IPS-15b (cell line): ENCODE measurements at regions not wholly inside any gene's neighbourhood (a gene's known extent, or its start where the extent isn't known, plus 50 kb on each side); places are given as distances from the start of the nearest gene placed in this dataset.

ENCODE experiments used
- H3K27me3 ChIP-seq: one replicate; pipeline ENCODE4 v1.6.1; 2013; ENCODE audit warnings: low read length; ENCODE audit not compliant: control insufficient read depth, insufficient read depth
- H3K36me3 ChIP-seq: one replicate; pipeline ENCODE4 v1.6.1; 2013; ENCODE audit warnings: low read length; ENCODE audit not compliant: control insufficient read depth, insufficient read depth
- H3K4me1 ChIP-seq: one replicate; pipeline ENCODE4 v1.6.1; 2013; ENCODE audit warnings: mild to moderate bottlenecking, low read length; ENCODE audit not compliant: control insufficient read depth, insufficient read depth
- H3K4me3 ChIP-seq: one replicate; pipeline ENCODE4 v1.5.1; 2013; ENCODE audit warnings: low read depth, low read length
- H3K9ac ChIP-seq: one replicate; pipeline ENCODE4 v1.6.1; 2013; ENCODE audit warnings: low read depth, mild to moderate bottlenecking, low read length
- H3K9me3 ChIP-seq: one replicate; pipeline ENCODE4 v1.6.1; 2013; ENCODE audit warnings: mild to moderate bottlenecking, low read length; ENCODE audit not compliant: control insufficient read depth, insufficient read depth

- no peak overlapping the region for H3K9ac ChIP-seq
- H3K36me3 ChIP-seq: no peaks in the 10 kb centered on the region
- H3K9me3 ChIP-seq: no peaks in the 10 kb centered on the region
- H3K4me3 ChIP-seq: no peak overlapping the region
- no peaks in the 10 kb centered on the region for H3K27me3 ChIP-seq
- no peaks in the 10 kb centered on the region for H3K4me1 ChIP-seq
These were observed 442.6 kb downstream of the GXYLT1 start for GRCh38 chr12:41701943-41702601.

DNA sequence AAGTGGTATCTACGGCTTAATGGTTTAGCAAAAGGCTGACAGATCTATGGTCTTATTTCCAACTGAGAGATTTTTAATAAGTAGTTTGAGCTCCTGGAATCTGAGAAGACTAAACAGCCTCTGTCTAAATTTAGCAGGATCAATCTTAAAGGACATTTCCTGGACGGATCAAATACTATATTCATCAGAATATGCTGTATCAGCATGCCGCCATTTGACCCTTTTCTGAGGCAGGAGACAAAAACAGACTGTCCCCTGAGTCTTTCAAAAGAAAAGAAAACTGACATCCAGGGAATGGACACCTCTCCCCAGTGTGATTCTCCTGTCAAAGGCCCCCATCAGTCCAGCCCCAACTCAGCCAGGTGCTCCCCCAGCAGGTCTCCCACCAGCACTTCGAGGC, 443.7 kb downstream of the GXYLT1 start:
- no peaks in the 10 kb centered on the region for H3K4me1 ChIP-seq
- no peaks in the 10 kb centered on the region for H3K36me3 ChIP-seq
- no peak overlapping the region for H3K9ac ChIP-seq
- no peaks in the 10 kb centered on the region for H3K27me3 ChIP-seq
- H3K9me3 ChIP-seq: no peaks in the 10 kb centered on the region
- no peak overlapping the region for H3K4me3 ChIP-seq

- H3K4me1 ChIP-seq: no peaks in the 10 kb centered on the region
- H3K4me3 ChIP-seq: no peak overlapping the region
- H3K9ac ChIP-seq: no peak overlapping the region
These were observed 445.0 kb downstream of the GXYLT1 start for GRCh38 chr12:41699658-41700057.

GRCh38 chr12:41697161-41697560, 447.5 kb downstream of the GXYLT1 start:
- Histone ChIP-seq H3K9ac (no peak overlapping the region), H3K9me3 (no peaks in the 10 kb centered on the region), H3K27me3 (no peaks in the 10 kb centered on the region), H3K4me1 (no peaks in the 10 kb centered on the region), H3K36me3 (no peaks in the 10 kb centered on the region), H3K4me3 (no peak overlapping the region)

More at GRCh38 chr12:41699658-41700057, 445.0 kb downstream of the GXYLT1 start:
- Histone ChIP-seq H3K27me3 (no peaks in the 10 kb centered on the region), H3K9me3 (no peaks in the 10 kb centered on the region), H3K36me3 (no peaks in the 10 kb centered on the region)

DNA sequence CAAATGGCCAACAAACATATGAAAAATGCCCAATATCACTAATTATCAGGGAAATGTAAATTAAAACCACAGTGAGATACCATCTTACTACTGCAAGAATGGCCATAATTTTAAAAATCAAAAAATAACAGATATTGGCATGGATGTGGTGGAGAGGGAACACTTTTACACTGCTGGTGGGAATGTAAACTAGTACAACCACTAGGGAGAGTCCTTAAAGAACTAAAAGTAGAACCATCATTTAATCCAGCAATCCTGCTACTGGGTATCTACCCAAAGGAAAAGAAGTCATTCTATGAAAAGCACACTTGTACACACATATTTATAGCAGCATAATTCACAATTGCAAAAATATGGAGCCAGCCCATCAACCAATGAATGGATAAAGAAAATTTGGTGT, 459.7 kb downstream of the GXYLT1 start:
- Histone ChIP-seq H3K4me1 (no peaks in the 10 kb centered on the region), H3K36me3 (no peaks in the 10 kb centered on the region), H3K4me3 (no peak overlapping the region), H3K9ac (no peak overlapping the region), H3K9me3 (no peaks in the 10 kb centered on the region), H3K27me3 (no peaks in the 10 kb centered on the region)

GRCh38 chr12:41683513-41684240, 461.0 kb downstream of the GXYLT1 start:
- no peaks in the 10 kb centered on the region for H3K27me3 ChIP-seq
- no peak overlapping the region for H3K4me3 ChIP-seq
- H3K36me3 ChIP-seq: no peaks in the 10 kb centered on the region
- no peaks in the 10 kb centered on the region for H3K9me3 ChIP-seq
- H3K4me1 ChIP-seq: no peaks in the 10 kb centered on the region
- no peak overlapping the region for H3K9ac ChIP-seq

GRCh38 chr12:41683023-41683422, 461.7 kb downstream of the GXYLT1 start:
- no peaks in the 10 kb centered on the region for H3K36me3 ChIP-seq
- no peaks in the 10 kb centered on the region for H3K9me3 ChIP-seq
- no peak overlapping the region for H3K4me3 ChIP-seq
- no peaks in the 10 kb centered on the region for H3K27me3 ChIP-seq
- H3K4me1 ChIP-seq: no peaks in the 10 kb centered on the region
- H3K9ac ChIP-seq: no peak overlapping the region

DNA sequence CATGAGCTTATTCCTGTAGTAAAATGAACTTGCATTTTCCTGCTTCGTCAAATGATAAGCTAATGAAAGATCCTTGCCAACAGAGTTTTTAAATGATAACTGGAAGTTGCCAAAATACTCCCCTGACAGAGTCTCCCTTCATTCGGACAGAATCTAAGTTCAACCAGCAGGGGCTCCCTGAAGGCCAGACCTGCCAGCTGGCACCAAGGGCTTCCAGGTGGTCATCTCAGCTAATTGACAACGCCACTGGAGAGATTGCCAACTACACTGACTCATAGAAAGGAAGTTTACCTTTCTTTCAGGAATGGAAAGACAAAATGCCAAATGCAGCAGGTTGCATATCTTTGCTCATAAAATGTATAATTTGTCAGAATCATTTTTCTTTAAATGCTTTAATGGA, 462.8 kb downstream of the GXYLT1 start:
- Histone ChIP-seq H3K36me3 (no peaks in the 10 kb centered on the region), H3K27me3 (no peaks in the 10 kb centered on the region), H3K9ac (no peak overlapping the region), H3K4me3 (no peak overlapping the region), H3K9me3 (no peaks in the 10 kb centered on the region), H3K4me1 (no peaks in the 10 kb centered on the region)

DNA sequence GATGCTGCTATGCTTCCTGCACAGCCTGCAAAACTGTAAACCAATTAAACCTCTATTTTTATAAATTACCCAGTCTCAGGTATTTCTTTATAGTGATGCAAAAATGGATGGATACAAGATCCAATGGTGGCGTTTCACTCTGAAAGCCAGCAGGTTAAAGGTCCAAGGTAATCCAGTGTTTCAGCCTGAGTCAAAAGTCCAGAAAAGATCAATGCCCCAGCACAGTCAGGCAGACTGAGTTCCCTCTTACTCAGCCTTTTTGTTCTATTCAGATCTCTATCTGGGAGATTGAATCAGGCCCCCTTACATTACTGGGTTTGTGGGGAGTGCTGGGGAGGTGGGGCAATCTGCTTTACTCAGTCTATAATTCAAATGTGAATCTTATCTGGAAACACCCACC, 464.5 kb downstream of the GXYLT1 start:
- H3K9me3 ChIP-seq: no peaks in the 10 kb centered on the region
- H3K4me3 ChIP-seq: no peak overlapping the region
- H3K4me1 ChIP-seq: no peaks in the 10 kb centered on the region
- H3K27me3 ChIP-seq: no peaks in the 10 kb centered on the region
- H3K9ac ChIP-seq: no peak overlapping the region
- H3K36me3 ChIP-seq: no peaks in the 10 kb centered on the region

DNA sequence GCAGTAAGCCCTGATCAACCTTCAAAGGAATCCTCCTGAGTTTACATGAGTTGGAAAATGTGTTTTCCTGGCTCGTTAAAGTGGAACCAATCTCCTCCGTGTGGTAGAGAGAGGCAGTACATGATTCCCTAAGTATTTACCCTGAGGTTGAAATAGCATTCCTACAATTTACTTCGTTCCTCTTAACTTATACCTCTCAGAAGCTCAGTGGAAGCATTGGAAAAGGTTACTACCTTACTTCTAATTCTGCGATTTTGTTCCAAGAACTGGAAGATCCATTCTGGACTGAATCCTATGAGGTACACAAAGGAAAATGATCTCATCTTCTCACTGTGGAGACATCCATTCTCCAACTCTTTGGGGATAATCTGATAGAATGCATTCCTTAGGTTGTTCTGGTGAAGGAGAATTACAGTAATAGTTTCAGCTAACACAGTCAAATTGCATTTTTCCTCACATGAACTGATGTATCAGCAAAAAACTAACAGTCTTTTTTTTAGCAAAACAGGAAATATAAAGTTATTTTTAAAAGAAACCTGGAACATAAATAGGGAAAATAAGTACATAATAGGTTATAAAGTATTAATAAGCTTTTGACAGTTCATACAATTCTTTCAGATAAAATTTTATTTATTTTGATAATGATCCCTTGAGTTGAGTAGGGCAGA, 475.6 kb downstream of the PDZRN4 start:
- H3K36me3 ChIP-seq: no peaks in the 10 kb centered on the region
- no peaks in the 10 kb centered on the region for H3K4me1 ChIP-seq
- H3K27me3 ChIP-seq: no peaks in the 10 kb centered on the region
- no peaks in the 10 kb centered on the region for H3K9me3 ChIP-seq
- H3K4me3 ChIP-seq: no peak overlapping the region
- no peak overlapping the region for H3K9ac ChIP-seq

- H3K4me1 ChIP-seq: no peaks in the 10 kb centered on the region
- no peaks in the 10 kb centered on the region for H3K36me3 ChIP-seq
- H3K9ac ChIP-seq: no peak overlapping the region
- no peak overlapping the region for H3K4me3 ChIP-seq
- no peaks in the 10 kb centered on the region for H3K27me3 ChIP-seq
- H3K9me3 ChIP-seq: no peaks in the 10 kb centered on the region
These were observed 473.1 kb downstream of the PDZRN4 start for GRCh38 chr12:41661141-41661765.
